HepG2 (cell line): ENCODE measurements at regions not wholly inside any gene's neighbourhood (a gene's known extent, or its start where the extent isn't known, plus 50 kb on each side); places are given as distances from the start of the nearest gene placed in this dataset.

Source experiments
- ATAC-seq: fragments of 200-7000 bp; cut with Tn5 transposase; 3 replicates; pipeline ENCODE4 v1.9.1; 2020; ENCODE audit warnings: mild to moderate bottlenecking, moderate library complexity
- BruUV-seq: library from RNA; stranded (reverse); fragments of 400-500 nt; replicated peaks from 2 replicates; lab custom pipeline; 2021; lab: Mats Ljungman, UMichigan
- CTCF ChIA-PET: fragments of 300-600 bp; formaldehyde crosslinking; extraction: SDS; loops from one replicate; lab custom pipeline; 2021; ENCODE audit warnings: low total read pairs, inconsistent platforms, low intra/inter-chr PET ratio; lab: Yijun Ruan, JAX
- POLR2A ChIA-PET: fragments of 350-600 bp; sonication (Branson Sonifier 250); formaldehyde crosslinking; loops from one replicate; lab custom pipeline; 2020; ENCODE audit warnings: antibody characterized with exemption, inconsistent platforms; lab: Yijun Ruan, JAX
- DNase-seq: peaks from one replicate; pipeline ENCODE4 v3.0.0-alpha.2; 2015; ENCODE audit warnings: low spot score
- FAIRE-seq: peaks from 3 replicates; lab custom pipeline; 2011; peaks lifted over from hg19 to GRCh38; lab: Jason Lieb, UNC
- H2AFZ ChIP-seq: one replicate; pipeline ENCODE4 v1.6.1; 2011; ENCODE audit warnings: low read length, inconsistent platforms
- H3K27ac ChIP-seq: fragments of 300-600 bp; 3 replicates; pipeline ENCODE4 v1.8.0; 2011; ENCODE audit warnings: mixed run types, mild to moderate bottlenecking, mixed read lengths, low read length, inconsistent platforms; ENCODE audit not compliant: insufficient read depth; ENCODE audit errors: extremely low read length
- H3K27me3 ChIP-seq, 2 experiments: fragments of 200-600 bp in 1 of 2; 2 replicates in 1 of 2; 3 replicates in 1 of 2; pipeline versions ENCODE4 v1.6.0 to v1.8.0; 2011; ENCODE audit warnings: low read length in 2 of 2, mild to moderate bottlenecking in 2 of 2, moderate library complexity in 2 of 2, inconsistent platforms in 1 of 2; ENCODE audit not compliant: insufficient read depth in 2 of 2, control insufficient read depth in 1 of 2
- H3K36me3 ChIP-seq, 2 experiments: fragments of 200-600 bp in 1 of 2; replicated peaks in 1 of 2; 2 replicates in 1 of 2; 3 replicates in 1 of 2; pipeline versions ENCODE4 v1.5.1 to v1.8.0; 2011; ENCODE audit warnings: low read length in 2 of 2, inconsistent platforms in 1 of 2; ENCODE audit not compliant: insufficient read depth in 2 of 2, control insufficient read depth in 1 of 2
- H3K4me1 ChIP-seq: 2 replicates; pipeline ENCODE4 v1.5.1; 2012; ENCODE audit warnings: low read length, inconsistent platforms; ENCODE audit not compliant: insufficient read depth
- H3K4me2 ChIP-seq: 2 replicates; pipeline ENCODE4 v1.6.0; 2011; ENCODE audit warnings: low read depth, low read length, inconsistent platforms
- H3K4me3 ChIP-seq, 3 experiments: fragments of 200-600 bp in 1 of 3; sonication (generic), shearing (Covaris generic) in 1 of 3; replicated peaks in 1 of 3; 2 replicates each; pipeline ENCODE4 v1.5.1; 2011 to 2016; ENCODE audit warnings: low read length in 3 of 3, inconsistent platforms in 2 of 3, low read depth in 2 of 3, mild to moderate bottlenecking in 2 of 3, control low read depth in 1 of 3, mixed read lengths in 1 of 3; ENCODE audit not compliant: insufficient read depth in 1 of 3
- H3K79me2 ChIP-seq: one replicate; pipeline ENCODE4 v1.6.1; 2011; ENCODE audit warnings: low read length, inconsistent platforms; ENCODE audit not compliant: insufficient read depth
- H3K9ac ChIP-seq: 2 replicates; pipeline ENCODE4 v1.6.0; 2011; ENCODE audit warnings: mild to moderate bottlenecking, low read depth, low read length, inconsistent platforms; ENCODE audit not compliant: insufficient read depth
- H3K9me3 ChIP-seq: 2 replicates; pipeline ENCODE4 v1.5.1; 2012; ENCODE audit warnings: mild to moderate bottlenecking, low read length
- H4K20me1 ChIP-seq: 2 replicates; pipeline ENCODE4 v1.6.0; 2011; ENCODE audit warnings: inconsistent platforms, mild to moderate bottlenecking, low read length, moderate library complexity; ENCODE audit not compliant: insufficient read depth
- ARID5B ChIP-seq: IDR thresholded peaks from 2 replicates; pipeline ENCODE4 v1.4.0; 2020; ENCODE audit warnings: mild to moderate bottlenecking, missing genetic modification reagents
- E2F5 ChIP-seq: sonication (generic); formaldehyde crosslinking; conservative IDR thresholded peaks from 2 replicates; pipeline ENCODE4 v1.4.0; 2020; ENCODE audit warnings: missing genetic modification reagents
- EZH2 ChIP-seq: conservative IDR thresholded peaks from 2 replicates; pipeline ENCODE4 v1.6.1; 2012; ENCODE audit warnings: mild to moderate bottlenecking, low read depth, low read length, moderate library complexity
- FIP1L1 ChIP-seq: fragments of 200-400 bp; formaldehyde crosslinking; IDR thresholded peaks from 2 replicates; pipeline ENCODE4 v1.6.1; 2018; ENCODE audit warnings: low read depth, mild to moderate bottlenecking, low read length, moderate library complexity, borderline replicate concordance; ENCODE audit not compliant: insufficient read depth
- HMGXB4 ChIP-seq, 2 experiments: sonication (generic) in 1 of 2; formaldehyde crosslinking in 1 of 2; IDR thresholded peaks; 2 replicates each; pipeline versions ENCODE4 v1.4.0 to v1.6.1; 2018 to 2020; ENCODE audit warnings: missing genetic modification reagents in 2 of 2, borderline replicate concordance in 1 of 2, low read depth in 1 of 2, mild to moderate bottlenecking in 1 of 2, missing biosample characterization in 1 of 2
- MED1 ChIP-seq: sonication (generic); formaldehyde crosslinking; IDR thresholded peaks from 2 replicates; pipeline ENCODE4 v1.4.0; 2020; ENCODE audit warnings: missing genetic modification reagents
- PREB ChIP-seq: sonication (generic); formaldehyde crosslinking; IDR thresholded peaks from 2 replicates; pipeline ENCODE4 v1.4.0; 2020; ENCODE audit warnings: missing genetic modification reagents
- RAD21 ChIP-seq: fragments of 450-650 bp; formaldehyde crosslinking; IDR thresholded peaks from 2 replicates; pipeline ENCODE4 v1.5.0; 2020; ENCODE audit warnings: mild to moderate bottlenecking
- RBFOX2 ChIP-seq: fragments of 200-400 bp; formaldehyde crosslinking; IDR thresholded peaks from 2 replicates; pipeline ENCODE4 v1.6.1; 2017; ENCODE audit warnings: low read depth, mild to moderate bottlenecking, low read length
- SALL2 ChIP-seq: sonication (generic); formaldehyde crosslinking; IDR thresholded peaks from 2 replicates; pipeline ENCODE4 v1.8.1; 2023; ENCODE audit warnings: mild to moderate bottlenecking, missing genetic modification reagents, inconsistent platforms
- TEAD3 ChIP-seq: optimal IDR thresholded peaks from 2 replicates; pipeline ENCODE3; 2016; ENCODE audit warnings: borderline replicate concordance
- THRA ChIP-seq: sonication (generic); formaldehyde crosslinking; IDR thresholded peaks from 2 replicates; pipeline ENCODE4 v1.4.0; 2020; ENCODE audit warnings: missing genetic modification reagents, borderline replicate concordance
- ZNF784 ChIP-seq: sonication (generic); formaldehyde crosslinking; IDR thresholded peaks from 2 replicates; pipeline ENCODE4 v1.5.1; 2020; ENCODE audit warnings: missing genetic modification reagents, mild to moderate bottlenecking, borderline replicate concordance
- WGBS: methylation state at CpG from one replicate; pipeline ENCODE4 v1.1.6; 2017; ENCODE audit warnings: low lambda C conversion rate; 5-methylcytosine and 5-hydroxymethylcytosine counted together
- in situ Hi-C: cut with HindIII; loops from 2 replicates; pipeline ENCODE4 v1.10.0; 2017; ENCODE audit warnings: low pct_unique_long_range_greater_than_20kb; ENCODE audit not compliant: extremely low pct_ligation_motif_present
- intact Hi-C: fragments of 100-400 bp; cut with micrococcal nuclease; formaldehyde crosslinking; loops from one replicate; pipeline ENCODE4 v1.10.0; 2022; ENCODE audit not compliant: unreplicated experiment

- no peak for ATAC-seq
- POLR2A ChIA-PET: no interaction called here
- Histone ChIP-seq H3K27ac (no peak overlapping the region), H3K9me3 (no peaks in the 10 kb centered on the region), H3K27me3 (no peaks in the 10 kb centered on the region), H3K9ac (no peak overlapping the region), H3K4me1 (no peaks in the 10 kb centered on the region), H3K4me2 (no peak overlapping the region), H3K4me3 (no peak overlapping the region), H3K79me2 (no peaks in the 10 kb centered on the region), H2AFZ (no peak overlapping the region), H4K20me1 (no peaks in the 10 kb centered on the region), H3K36me3 (no peaks in the 10 kb centered on the region)
- no peak for DNase-seq
- intact Hi-C loops (loop anchor here (10.0 kb wide), 2 partner anchors 445 to 825 kb away; partner anchors contain the start of gene EFNB2), in situ Hi-C loops (no loop called here)
- no peak for FAIRE-seq
- no TSS peak for BruUV-seq
- CTCF ChIA-PET: no interaction called here
- 5% methylated on average over 8 of the region's 8 CpGs for WGBS
- TF ChIP-seq RAD21 (no peak), ZNF784 (CRISPR knock-in tag) (no peak), FIP1L1 (no peak), SALL2 (CRISPR knock-in tag) (no peak), RBFOX2 (no peak), EZH2 (no peak), HMGXB4 (CRISPR knock-in tag; IDR thresholded peaks at IDR 0.05; ENCODE audit: borderline replicate concordance in 1 of 2, low read depth in 1 of 2) (no peak), THRA (CRISPR knock-in tag) (no peak), TEAD3 (CRISPR knock-in tag) (no peak), MED1 (no peak), E2F5 (CRISPR knock-in tag) (no peak), PREB (CRISPR knock-in tag) (no peak), ARID5B (no peak)
Observed at GRCh38 chr13:106089261-106089980, 446.0 kb downstream of the EFNB2 start.
